ENCODE measurements at regions not wholly inside any gene's neighbourhood (a gene's known extent, or its start where the extent isn't known, plus 50 kb on each side); places are given as distances from the start of the nearest gene placed in this dataset.
A peak's percentile ranks its signal among the peaks of the same experiment; 100 is the strongest.

DNA sequence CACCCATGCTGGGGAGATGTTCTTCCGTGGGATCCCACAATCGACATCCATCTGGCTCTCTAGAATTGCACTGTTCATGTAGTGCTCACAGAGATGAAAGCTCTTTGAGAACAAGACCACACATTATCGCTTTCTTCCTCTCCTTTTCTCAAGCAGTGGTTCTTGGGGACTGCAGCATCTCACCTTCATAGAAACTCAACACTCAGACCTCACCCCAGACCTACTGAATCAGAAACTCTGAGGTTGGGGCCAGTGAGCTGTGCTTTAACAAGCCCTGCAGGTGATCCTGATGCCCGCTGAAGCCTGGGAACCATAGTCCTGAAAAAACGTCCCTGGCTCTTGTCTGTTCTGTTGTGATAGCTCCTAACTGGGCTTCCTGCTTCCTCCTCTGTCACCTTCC, 251.3 kb upstream of the FGGY start:
- Mint-ChIP-seq H3K27ac (no peak overlapping the region), H3K4me1 (peaks cover 5% of the 10 kb centered on the region), H3K4me3 (no peak overlapping the region), H3K27me3 (ENCODE audit: insufficient read depth) (peaks cover 9% of the 10 kb centered on the region), H3K36me3 (ENCODE audit: low read depth) (no peaks in the 10 kb centered on the region), H3K9me3 (peaks cover 8% of the 10 kb centered on the region)
- WGBS, 2 experiments (ENCODE audit: insufficient coverage in 1 of 2, insufficient read length in 1 of 2), result 89 to 90% methylated on average over 2 to 5 of the region's 5 CpGs
- Histone ChIP-seq H3K9ac (ENCODE audit: extremely low read depth, low read length, poor library complexity, severe bottlenecking) (no peak overlapping the region), H3K4me1 (ENCODE audit: control insufficient read depth, insufficient read depth, low read length) (no peaks in the 10 kb centered on the region), H3K9me3 (ENCODE audit: control insufficient read depth, low read length) (no peaks in the 10 kb centered on the region), H3K27ac (ENCODE audit: low read depth, low read length) (no peak overlapping the region), H3K27me3 (ENCODE audit: control insufficient read depth, insufficient read depth, low read length, poor library complexity, severe bottlenecking) (no peaks in the 10 kb centered on the region), H3K36me3 (ENCODE audit: control insufficient read depth, insufficient read depth, low read length) (no peaks in the 10 kb centered on the region), H3K4me3 (ENCODE audit: low read length) (no peak overlapping the region)
- DNase-seq, result no peak
- no peak for TF ChIP-seq CTCF (conservative IDR thresholded peaks at IDR 0.05)

GRCh38 chr1:59046134-59046533, 250.8 kb upstream of the FGGY start:
- WGBS, 2 experiments (ENCODE audit: insufficient coverage in 1 of 2, insufficient read length in 1 of 2), result 93 to 100% methylated on average over 1 to 2 of the region's 2 CpGs
- Mint-ChIP-seq H3K4me3 (no peak overlapping the region), H3K27ac (no peak overlapping the region), H3K27me3 (ENCODE audit: insufficient read depth) (peaks cover 9% of the 10 kb centered on the region), H3K9me3 (peaks cover 8% of the 10 kb centered on the region), H3K4me1 (peaks cover 5% of the 10 kb centered on the region), H3K36me3 (ENCODE audit: low read depth) (no peaks in the 10 kb centered on the region)
- no peaks in the 10 kb centered on the region for H3K36me3 ChIP-seq (ENCODE audit: control insufficient read depth, insufficient read depth, low read length)
- no peak overlapping the region for H3K27ac ChIP-seq (ENCODE audit: low read depth, low read length)
- TF ChIP-seq CTCF (conservative IDR thresholded peaks at IDR 0.05), result no peak
- H3K9me3 ChIP-seq (ENCODE audit: control insufficient read depth, low read length), result no peaks in the 10 kb centered on the region
- no peak for DNase-seq
- H3K4me3 ChIP-seq (ENCODE audit: low read length), result no peak overlapping the region
- no peak overlapping the region for H3K9ac ChIP-seq (ENCODE audit: extremely low read depth, low read length, poor library complexity, severe bottlenecking)
- no peaks in the 10 kb centered on the region for H3K4me1 ChIP-seq (ENCODE audit: control insufficient read depth, insufficient read depth, low read length)
- H3K27me3 ChIP-seq (ENCODE audit: control insufficient read depth, insufficient read depth, low read length, poor library complexity, severe bottlenecking), result no peaks in the 10 kb centered on the region

- peak; percentile 55 for DNase-seq
- peak; percentile 45 for TF ChIP-seq CTCF (conservative IDR thresholded peaks at IDR 0.05)
- Mint-ChIP-seq H3K4me1 (peaks cover 3% of the 10 kb centered on the region), H3K4me3 (no peak overlapping the region), H3K27me3 (ENCODE audit: insufficient read depth) (peaks cover 9% of the 10 kb centered on the region), H3K36me3 (ENCODE audit: low read depth) (no peaks in the 10 kb centered on the region), H3K9me3 (peaks cover 8% of the 10 kb centered on the region), H3K27ac (no peak overlapping the region)
- Histone ChIP-seq H3K9ac (ENCODE audit: extremely low read depth, low read length, poor library complexity, severe bottlenecking) (no peak overlapping the region), H3K4me1 (ENCODE audit: control insufficient read depth, insufficient read depth, low read length) (no peaks in the 10 kb centered on the region), H3K27me3 (ENCODE audit: control insufficient read depth, insufficient read depth, low read length, poor library complexity, severe bottlenecking) (no peaks in the 10 kb centered on the region), H3K36me3 (ENCODE audit: control insufficient read depth, insufficient read depth, low read length) (no peaks in the 10 kb centered on the region), H3K9me3 (ENCODE audit: control insufficient read depth, low read length) (no peaks in the 10 kb centered on the region), H3K27ac (ENCODE audit: low read depth, low read length) (no peak overlapping the region), H3K4me3 (ENCODE audit: low read length) (no peak overlapping the region)
- 70 to 78% methylated on average over 2 of the region's 2 CpGs for WGBS, 2 experiments (ENCODE audit: insufficient coverage in 1 of 2, insufficient read length in 1 of 2)
These were observed 250.2 kb upstream of the FGGY start for GRCh38 chr1:59046730-59047157.

Measured in endodermal cell (in vitro differentiated cells).